AG04449 (cell line): ENCODE measurements at regions not wholly inside any gene's neighbourhood (a gene's known extent, or its start where the extent isn't known, plus 50 kb on each side); places are given as distances from the start of the nearest gene placed in this dataset.

ENCODE experiments used
- CTCF ChIA-PET: fragments of 350-600 bp; formaldehyde crosslinking; extraction: SDS; loops from one replicate; lab custom pipeline; 2021; ENCODE audit warnings: antibody characterized with exemption; lab: Yijun Ruan, JAX
- POLR2A ChIA-PET: fragments of 400-600, 350-600 bp; formaldehyde crosslinking; extraction: SDS; loops from one replicate; lab custom pipeline; 2020; ENCODE audit warnings: antibody characterized with exemption, inconsistent platforms; lab: Yijun Ruan, JAX
- DNase-seq: peaks from one replicate; pipeline ENCODE4 v3.0.0-alpha.2; 2010; ENCODE audit warnings: low read depth, low spot score
- H3K4me3 ChIP-seq: 2 replicates; pipeline ENCODE4 v1.5.1; 2011; ENCODE audit warnings: low read depth, mild to moderate bottlenecking, control low read depth, low read length
- TF ChIP-seq, protein P1 (sequence below): IDR thresholded peaks from one replicate; pipeline ENCODE4 v1.5.1; 2011; ENCODE audit warnings: mild to moderate bottlenecking, moderate library complexity, low read length, control low read depth, inconsistent platforms; ENCODE audit not compliant: insufficient read depth; ENCODE audit errors: missing control alignments

GRCh38 chr1:63034256-63034655 is 250.3 kb downstream of the ATG4C start:
- CTCF ChIA-PET = no interaction called here
- no peak overlapping the region for H3K4me3 ChIP-seq
- POLR2A ChIA-PET = no interaction called here

GRCh38 chr1:63038586-63038985 is 254.7 kb downstream of the ATG4C start:
- TF ChIP-seq, protein P1, sequence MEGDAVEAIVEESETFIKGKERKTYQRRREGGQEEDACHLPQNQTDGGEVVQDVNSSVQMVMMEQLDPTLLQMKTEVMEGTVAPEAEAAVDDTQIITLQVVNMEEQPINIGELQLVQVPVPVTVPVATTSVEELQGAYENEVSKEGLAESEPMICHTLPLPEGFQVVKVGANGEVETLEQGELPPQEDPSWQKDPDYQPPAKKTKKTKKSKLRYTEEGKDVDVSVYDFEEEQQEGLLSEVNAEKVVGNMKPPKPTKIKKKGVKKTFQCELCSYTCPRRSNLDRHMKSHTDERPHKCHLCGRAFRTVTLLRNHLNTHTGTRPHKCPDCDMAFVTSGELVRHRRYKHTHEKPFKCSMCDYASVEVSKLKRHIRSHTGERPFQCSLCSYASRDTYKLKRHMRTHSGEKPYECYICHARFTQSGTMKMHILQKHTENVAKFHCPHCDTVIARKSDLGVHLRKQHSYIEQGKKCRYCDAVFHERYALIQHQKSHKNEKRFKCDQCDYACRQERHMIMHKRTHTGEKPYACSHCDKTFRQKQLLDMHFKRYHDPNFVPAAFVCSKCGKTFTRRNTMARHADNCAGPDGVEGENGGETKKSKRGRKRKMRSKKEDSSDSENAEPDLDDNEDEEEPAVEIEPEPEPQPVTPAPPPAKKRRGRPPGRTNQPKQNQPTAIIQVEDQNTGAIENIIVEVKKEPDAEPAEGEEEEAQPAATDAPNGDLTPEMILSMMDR = no peak
- CTCF ChIA-PET = interaction anchor here (0.6 kb wide), 1 partner anchor 1400 kb away, joined by 4 read pairs; no protein-coding TSS in a partner anchor
- DNase-seq = no peak
- no peak overlapping the region for H3K4me3 ChIP-seq
- POLR2A ChIA-PET = no interaction called here

More at GRCh38 chr1:63034256-63034655, 250.3 kb downstream of the ATG4C start:
- DNase-seq = no peak
- TF ChIP-seq, protein P1 = no peak

GRCh38 chr1:63041660-63042059 is 257.7 kb downstream of the ATG4C start:
- POLR2A ChIA-PET = no interaction called here
- CTCF ChIA-PET = no interaction called here
- no peak for DNase-seq
- H3K4me3 ChIP-seq = no peak overlapping the region
- TF ChIP-seq, protein P1 = no peak

DNA sequence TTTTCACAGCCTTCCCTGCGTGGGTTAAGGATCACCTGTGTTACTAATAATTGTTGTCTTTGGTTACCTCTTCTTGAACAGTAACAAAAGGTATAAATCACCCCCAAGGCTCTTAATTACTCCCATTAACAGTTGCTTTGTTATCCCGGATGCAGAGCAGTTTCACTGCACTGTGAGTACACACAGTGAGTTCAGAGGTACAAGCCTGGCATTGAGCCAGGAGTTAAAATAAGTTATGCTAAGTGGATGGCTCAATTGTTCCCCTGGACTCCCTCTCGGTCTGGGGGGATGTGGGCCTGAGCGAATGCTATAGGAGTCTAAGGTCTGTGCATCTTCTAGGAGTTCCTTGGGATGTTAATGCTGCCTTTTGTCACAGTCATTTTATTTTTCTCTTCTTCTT is 258.3 kb downstream of the ATG4C start:
- ChIA-PET CTCF (no interaction called here), POLR2A (no interaction called here)
- H3K4me3 ChIP-seq = no peak overlapping the region
- no peak for DNase-seq
- TF ChIP-seq, protein P1 = no peak

DNA sequence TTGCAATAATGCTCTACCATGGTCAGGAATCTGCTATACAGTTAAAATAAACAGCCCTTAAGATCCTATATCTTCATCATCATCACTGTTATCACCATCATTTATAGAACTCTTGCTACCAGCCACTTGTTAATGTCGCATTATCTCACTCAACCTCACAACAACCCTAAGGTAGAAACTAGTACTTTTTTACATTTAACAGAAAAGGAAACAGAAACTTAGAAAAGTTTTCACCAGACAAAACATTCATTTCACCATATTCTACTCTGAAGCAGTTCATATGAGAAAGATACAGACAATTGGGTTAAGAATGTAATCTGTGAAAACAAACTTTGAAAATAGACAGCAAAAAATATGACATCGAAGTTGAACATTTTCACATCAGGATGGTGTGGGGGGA is 262.6 kb downstream of the ATG4C start:
- ChIA-PET POLR2A (no interaction called here), CTCF (no interaction called here)
- TF ChIP-seq, protein P1 = no peak
- H3K4me3 ChIP-seq = no peak overlapping the region
- DNase-seq = no peak

GRCh38 chr1:63049135-63049534 is 265.2 kb downstream of the ATG4C start:
- ChIA-PET CTCF (no interaction called here), POLR2A (no interaction called here)
- DNase-seq = no peak
- TF ChIP-seq, protein P1 = no peak
- no peak overlapping the region for H3K4me3 ChIP-seq
